ENCODE measurements at regions not wholly inside any gene's neighbourhood (a gene's known extent, or its start where the extent isn't known, plus 50 kb on each side); places are given as distances from the start of the nearest gene placed in this dataset.

DNA sequence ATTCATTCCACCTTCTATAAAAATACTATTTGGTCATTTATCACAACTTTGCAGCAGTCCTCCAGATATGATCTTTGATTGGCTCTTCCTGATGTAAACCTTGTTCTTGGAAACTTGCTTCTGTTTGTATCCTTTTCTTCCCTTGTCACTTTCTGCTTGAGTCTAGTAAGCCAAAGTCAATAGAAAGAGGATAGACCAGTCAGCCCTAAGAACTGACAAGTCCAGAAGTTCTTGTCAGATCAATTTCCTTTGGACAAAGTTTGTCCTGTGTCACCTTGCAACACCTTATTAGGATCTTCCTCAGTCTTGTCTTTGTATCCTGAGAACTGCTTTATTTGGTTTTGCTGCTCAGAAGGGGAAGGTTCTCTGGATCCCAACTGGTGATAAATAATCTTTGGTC is 87.9 kb upstream of the CCDC54 start:
- TF ChIP-seq TAF1 (conservative IDR thresholded peaks at IDR 0.05) (no peak), GABPA (IDR thresholded peaks at IDR 0.05 in 1 of 2, conservative IDR thresholded peaks at IDR 0.05 in 1 of 2) (no peak), EGR1 (IDR thresholded peaks at IDR 0.05; ENCODE audit: low read depth in 2 of 2) (no peak), RAD21 (IDR thresholded peaks at IDR 0.05) (no peak), FOXA1 (IDR thresholded peaks at IDR 0.05) (no peak), NR2F2 (IDR thresholded peaks at IDR 0.05) (no peak), YY1 (IDR thresholded peaks at IDR 0.05) (no peak)
- TF ChIP-seq, protein P1, sequence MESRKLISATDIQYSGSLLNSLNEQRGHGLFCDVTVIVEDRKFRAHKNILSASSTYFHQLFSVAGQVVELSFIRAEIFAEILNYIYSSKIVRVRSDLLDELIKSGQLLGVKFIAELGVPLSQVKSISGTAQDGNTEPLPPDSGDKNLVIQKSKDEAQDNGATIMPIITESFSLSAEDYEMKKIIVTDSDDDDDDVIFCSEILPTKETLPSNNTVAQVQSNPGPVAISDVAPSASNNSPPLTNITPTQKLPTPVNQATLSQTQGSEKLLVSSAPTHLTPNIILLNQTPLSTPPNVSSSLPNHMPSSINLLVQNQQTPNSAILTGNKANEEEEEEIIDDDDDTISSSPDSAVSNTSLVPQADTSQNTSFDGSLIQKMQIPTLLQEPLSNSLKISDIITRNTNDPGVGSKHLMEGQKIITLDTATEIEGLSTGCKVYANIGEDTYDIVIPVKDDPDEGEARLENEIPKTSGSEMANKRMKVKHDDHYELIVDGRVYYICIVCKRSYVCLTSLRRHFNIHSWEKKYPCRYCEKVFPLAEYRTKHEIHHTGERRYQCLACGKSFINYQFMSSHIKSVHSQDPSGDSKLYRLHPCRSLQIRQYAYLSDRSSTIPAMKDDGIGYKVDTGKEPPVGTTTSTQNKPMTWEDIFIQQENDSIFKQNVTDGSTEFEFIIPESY (IDR thresholded peaks at IDR 0.05) = no peak
- TF ChIP-seq, protein P2, sequence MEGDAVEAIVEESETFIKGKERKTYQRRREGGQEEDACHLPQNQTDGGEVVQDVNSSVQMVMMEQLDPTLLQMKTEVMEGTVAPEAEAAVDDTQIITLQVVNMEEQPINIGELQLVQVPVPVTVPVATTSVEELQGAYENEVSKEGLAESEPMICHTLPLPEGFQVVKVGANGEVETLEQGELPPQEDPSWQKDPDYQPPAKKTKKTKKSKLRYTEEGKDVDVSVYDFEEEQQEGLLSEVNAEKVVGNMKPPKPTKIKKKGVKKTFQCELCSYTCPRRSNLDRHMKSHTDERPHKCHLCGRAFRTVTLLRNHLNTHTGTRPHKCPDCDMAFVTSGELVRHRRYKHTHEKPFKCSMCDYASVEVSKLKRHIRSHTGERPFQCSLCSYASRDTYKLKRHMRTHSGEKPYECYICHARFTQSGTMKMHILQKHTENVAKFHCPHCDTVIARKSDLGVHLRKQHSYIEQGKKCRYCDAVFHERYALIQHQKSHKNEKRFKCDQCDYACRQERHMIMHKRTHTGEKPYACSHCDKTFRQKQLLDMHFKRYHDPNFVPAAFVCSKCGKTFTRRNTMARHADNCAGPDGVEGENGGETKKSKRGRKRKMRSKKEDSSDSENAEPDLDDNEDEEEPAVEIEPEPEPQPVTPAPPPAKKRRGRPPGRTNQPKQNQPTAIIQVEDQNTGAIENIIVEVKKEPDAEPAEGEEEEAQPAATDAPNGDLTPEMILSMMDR (IDR thresholded peaks at IDR 0.05; ENCODE audit: low read depth, low read length, missing input control) = no peak
- Histone ChIP-seq H3K4me1 (ENCODE audit: control insufficient read depth in 4 of 4, insufficient read depth in 4 of 4, low read length in 3 of 4) (no peaks in the 10 kb centered on the region), H3K9me3 (ENCODE audit: control insufficient read depth in 4 of 4, low read length in 3 of 4) (peaks cover 0 to 5% (median 0%) of the 10 kb centered on the region in 4 donors), H3K27me3 (ENCODE audit: control insufficient read depth in 4 of 4, insufficient read depth in 4 of 4, low read length in 3 of 4) (no peaks in the 10 kb centered on the region), H3K27ac (ENCODE audit: low read depth in 1 of 2, low read length in 2 of 2) (no peak overlapping the region), H3K36me3 (ENCODE audit: control insufficient read depth in 4 of 4, insufficient read depth in 3 of 4, low read depth in 1 of 4, low read length in 3 of 4) (no peaks in the 10 kb centered on the region), H3K4me3 (ENCODE audit: low read depth in 1 of 3, low read length in 3 of 3) (no peak overlapping the region), H3K9ac (ENCODE audit: low read depth in 1 of 2, low read length in 2 of 2) (no peak overlapping the region)
- DNase-seq (ENCODE audit: low spot score) = no peak

DNA sequence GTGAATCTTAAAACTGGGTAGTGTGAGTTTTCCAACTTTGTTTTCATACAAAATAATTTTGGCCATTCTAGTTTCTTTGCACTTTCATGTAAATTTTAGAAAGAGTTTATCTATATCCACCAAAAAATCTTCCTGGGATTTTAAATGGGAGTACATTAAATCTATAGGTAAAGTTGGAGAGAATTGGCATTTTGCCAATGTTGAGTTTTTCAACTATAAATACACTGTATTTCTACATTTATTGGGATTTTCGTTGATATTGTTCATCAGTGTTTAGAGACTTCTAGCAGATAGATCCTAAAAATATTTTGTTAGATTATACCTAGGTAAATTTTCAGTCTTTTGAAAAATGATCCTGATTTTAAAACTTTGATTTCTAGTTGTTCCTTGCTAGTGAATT is 83.1 kb upstream of the CCDC54 start:
- no peak for DNase-seq (ENCODE audit: low spot score)
- no peaks in the 10 kb centered on the region for H3K36me3 ChIP-seq (ENCODE audit: control insufficient read depth in 4 of 4, insufficient read depth in 3 of 4, low read depth in 1 of 4, low read length in 3 of 4)
- no peak overlapping the region for H3K9ac ChIP-seq (ENCODE audit: low read depth in 1 of 2, low read length in 2 of 2)
- H3K4me3 ChIP-seq (ENCODE audit: low read depth in 1 of 3, low read length in 3 of 3) = no peak overlapping the region
- no peak overlapping the region for H3K27ac ChIP-seq (ENCODE audit: low read depth in 1 of 2, low read length in 2 of 2)
- peaks cover 0 to 7% (median 0%) of the 10 kb centered on the region in 4 donors for H3K9me3 ChIP-seq (ENCODE audit: control insufficient read depth in 4 of 4, low read length in 3 of 4)
- TF ChIP-seq SP1 (IDR thresholded peaks at IDR 0.05) = no peak
- TF ChIP-seq HNF4A (conservative IDR thresholded peaks at IDR 0.05) = no peak
- TF ChIP-seq EGR1 (IDR thresholded peaks at IDR 0.05; ENCODE audit: low read depth in 2 of 2) = no peak
- TF ChIP-seq TAF1 (conservative IDR thresholded peaks at IDR 0.05) = no peak
- TF ChIP-seq, protein P2 (IDR thresholded peaks at IDR 0.05; ENCODE audit: low read depth, low read length, missing input control) = no peak
- TF ChIP-seq FOXA1 (IDR thresholded peaks at IDR 0.05) = no peak
- TF ChIP-seq FOXA2 (IDR thresholded peaks at IDR 0.05) = no peak
- TF ChIP-seq, protein P3, sequence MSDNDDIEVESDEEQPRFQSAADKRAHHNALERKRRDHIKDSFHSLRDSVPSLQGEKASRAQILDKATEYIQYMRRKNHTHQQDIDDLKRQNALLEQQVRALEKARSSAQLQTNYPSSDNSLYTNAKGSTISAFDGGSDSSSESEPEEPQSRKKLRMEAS (IDR thresholded peaks at IDR 0.05) = no peak
- TF ChIP-seq, protein P4, sequence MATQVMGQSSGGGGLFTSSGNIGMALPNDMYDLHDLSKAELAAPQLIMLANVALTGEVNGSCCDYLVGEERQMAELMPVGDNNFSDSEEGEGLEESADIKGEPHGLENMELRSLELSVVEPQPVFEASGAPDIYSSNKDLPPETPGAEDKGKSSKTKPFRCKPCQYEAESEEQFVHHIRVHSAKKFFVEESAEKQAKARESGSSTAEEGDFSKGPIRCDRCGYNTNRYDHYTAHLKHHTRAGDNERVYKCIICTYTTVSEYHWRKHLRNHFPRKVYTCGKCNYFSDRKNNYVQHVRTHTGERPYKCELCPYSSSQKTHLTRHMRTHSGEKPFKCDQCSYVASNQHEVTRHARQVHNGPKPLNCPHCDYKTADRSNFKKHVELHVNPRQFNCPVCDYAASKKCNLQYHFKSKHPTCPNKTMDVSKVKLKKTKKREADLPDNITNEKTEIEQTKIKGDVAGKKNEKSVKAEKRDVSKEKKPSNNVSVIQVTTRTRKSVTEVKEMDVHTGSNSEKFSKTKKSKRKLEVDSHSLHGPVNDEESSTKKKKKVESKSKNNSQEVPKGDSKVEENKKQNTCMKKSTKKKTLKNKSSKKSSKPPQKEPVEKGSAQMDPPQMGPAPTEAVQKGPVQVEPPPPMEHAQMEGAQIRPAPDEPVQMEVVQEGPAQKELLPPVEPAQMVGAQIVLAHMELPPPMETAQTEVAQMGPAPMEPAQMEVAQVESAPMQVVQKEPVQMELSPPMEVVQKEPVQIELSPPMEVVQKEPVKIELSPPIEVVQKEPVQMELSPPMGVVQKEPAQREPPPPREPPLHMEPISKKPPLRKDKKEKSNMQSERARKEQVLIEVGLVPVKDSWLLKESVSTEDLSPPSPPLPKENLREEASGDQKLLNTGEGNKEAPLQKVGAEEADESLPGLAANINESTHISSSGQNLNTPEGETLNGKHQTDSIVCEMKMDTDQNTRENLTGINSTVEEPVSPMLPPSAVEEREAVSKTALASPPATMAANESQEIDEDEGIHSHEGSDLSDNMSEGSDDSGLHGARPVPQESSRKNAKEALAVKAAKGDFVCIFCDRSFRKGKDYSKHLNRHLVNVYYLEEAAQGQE (IDR thresholded peaks at IDR 0.05) = no peak
- no peak for TF ChIP-seq HNF4G (IDR thresholded peaks at IDR 0.05)
- no peak for TF ChIP-seq RAD21 (IDR thresholded peaks at IDR 0.05)
- TF ChIP-seq NR2F2 (IDR thresholded peaks at IDR 0.05) = no peak
- TF ChIP-seq, protein P5, sequence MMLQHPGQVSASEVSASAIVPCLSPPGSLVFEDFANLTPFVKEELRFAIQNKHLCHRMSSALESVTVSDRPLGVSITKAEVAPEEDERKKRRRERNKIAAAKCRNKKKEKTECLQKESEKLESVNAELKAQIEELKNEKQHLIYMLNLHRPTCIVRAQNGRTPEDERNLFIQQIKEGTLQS (IDR thresholded peaks at IDR 0.05) = no peak
- TF ChIP-seq RXRA (IDR thresholded peaks at IDR 0.05) = no peak
- TF ChIP-seq, protein P1 (IDR thresholded peaks at IDR 0.05) = no peak
- TF ChIP-seq YY1 (IDR thresholded peaks at IDR 0.05) = no peak
- 58% methylated on average over 1 of the region's 1 CpG for WGBS
- H3K27me3 ChIP-seq (ENCODE audit: control insufficient read depth in 4 of 4, insufficient read depth in 4 of 4, low read length in 3 of 4) = no peaks in the 10 kb centered on the region
- no peaks in the 10 kb centered on the region for H3K4me1 ChIP-seq (ENCODE audit: control insufficient read depth in 4 of 4, insufficient read depth in 4 of 4, low read length in 3 of 4)

Measured in liver (tissue), 8 donors.